Mesenchymal stem cell (in vitro differentiated cells and primary cell): ENCODE measurements at regions not wholly inside any gene's neighbourhood (a gene's known extent, or its start where the extent isn't known, plus 50 kb on each side); places are given as distances from the start of the nearest gene placed in this dataset.
"Not testable (repeated sequence)": the region's sequence is repeated elsewhere in the genome, so short reads cannot be mapped to it uniquely, and the experiment has no call there.

Experiments used
- DNase-seq: peaks from one replicate; pipeline ENCODE4 v3.0.0-alpha.2; 2013
- H2AFZ ChIP-seq: one replicate; pipeline ENCODE4 v1.6.1; 2013; ENCODE audit warnings: low read depth, mild to moderate bottlenecking, control low read depth, inconsistent platforms, low read length, moderate library complexity
- H2AK5ac ChIP-seq: 2 replicates; pipeline ENCODE4 v1.6.1; 2013; ENCODE audit warnings: low read length, moderate library complexity, mild to moderate bottlenecking, inconsistent platforms; ENCODE audit not compliant: severe bottlenecking
- H2BK120ac ChIP-seq: one replicate; pipeline ENCODE4 v1.6.1; 2013; ENCODE audit warnings: low read depth, mild to moderate bottlenecking, inconsistent platforms, low read length, moderate library complexity
- H2BK12ac ChIP-seq, 2 experiments: one replicate each; pipeline ENCODE4 v1.6.1; 2013; ENCODE audit warnings: inconsistent platforms in 2 of 2, low read length in 2 of 2, mild to moderate bottlenecking in 2 of 2, moderate library complexity in 2 of 2, control low read depth in 1 of 2
- H2BK15ac ChIP-seq: one replicate; pipeline ENCODE4 v1.6.1; 2013; ENCODE audit warnings: mild to moderate bottlenecking, low read depth, inconsistent platforms; ENCODE audit not compliant: poor library complexity, severe bottlenecking
- H2BK5ac ChIP-seq: 2 replicates; pipeline ENCODE4 v1.6.1; 2013; ENCODE audit warnings: low read depth, mild to moderate bottlenecking, low read length, control low read depth, inconsistent platforms; ENCODE audit not compliant: poor library complexity, severe bottlenecking
- H3K14ac ChIP-seq, 2 experiments: one replicate each; pipeline ENCODE4 v1.6.1; 2013; ENCODE audit warnings: inconsistent platforms in 2 of 2, low read length in 2 of 2, control low read depth in 1 of 2, mild to moderate bottlenecking in 1 of 2, moderate library complexity in 1 of 2
- H3K18ac ChIP-seq, 2 experiments: one replicate each; pipeline ENCODE4 v1.6.1; 2013; ENCODE audit warnings: inconsistent platforms in 2 of 2, low read length in 2 of 2, control low read depth in 1 of 2, low read depth in 1 of 2, mild to moderate bottlenecking in 1 of 2
- H3K23ac ChIP-seq, 2 experiments: one replicate each; pipeline ENCODE4 v1.6.1; 2013; ENCODE audit warnings: inconsistent platforms in 2 of 2, low read length in 2 of 2, mild to moderate bottlenecking in 2 of 2, moderate library complexity in 2 of 2, control low read depth in 1 of 2
- H3K27ac ChIP-seq: 2 replicates; pipeline ENCODE4 v1.5.1; 2013; ENCODE audit warnings: mild to moderate bottlenecking, moderate library complexity, low read length, control low read depth, inconsistent platforms; ENCODE audit not compliant: poor library complexity, severe bottlenecking
- H3K27me3 ChIP-seq, 2 experiments: 2 replicates each; pipeline versions ENCODE4 v1.6.1 to v1.7.0; 2013; ENCODE audit warnings: low read length in 2 of 2, mild to moderate bottlenecking in 2 of 2, moderate library complexity in 2 of 2, control low read depth in 1 of 2, inconsistent platforms in 1 of 2; ENCODE audit not compliant: control insufficient read depth in 1 of 2, insufficient read depth in 1 of 2
- H3K36me3 ChIP-seq, 2 experiments: 2 replicates each; pipeline versions ENCODE4 v1.6.1 to v1.7.0; 2013; ENCODE audit warnings: low read length in 2 of 2, control low read depth in 1 of 2, inconsistent platforms in 1 of 2, low read depth in 1 of 2, mild to moderate bottlenecking in 1 of 2; ENCODE audit not compliant: insufficient read depth in 2 of 2, control insufficient read depth in 1 of 2
- H3K4ac ChIP-seq, 2 experiments: one replicate each; pipeline ENCODE4 v1.6.1; 2013; ENCODE audit warnings: inconsistent platforms in 2 of 2, low read length in 2 of 2, mild to moderate bottlenecking in 2 of 2, moderate library complexity in 2 of 2, control low read depth in 1 of 2, low read depth in 1 of 2
- H3K4me1 ChIP-seq: 2 replicates; pipeline ENCODE4 v1.6.1; 2013; ENCODE audit warnings: low read depth, low read length, control low read depth; ENCODE audit not compliant: control insufficient read depth, insufficient read depth
- H3K4me2 ChIP-seq: 2 replicates; pipeline ENCODE4 v1.6.1; 2013; ENCODE audit warnings: low read length, mild to moderate bottlenecking, inconsistent platforms; ENCODE audit not compliant: poor library complexity, severe bottlenecking
- H3K4me3 ChIP-seq, 2 experiments: 2 replicates each; pipeline versions ENCODE4 v1.5.1 to v1.7.0; 2013; ENCODE audit warnings: low read length in 2 of 2, mild to moderate bottlenecking in 2 of 2, control low read depth in 1 of 2, low read depth in 1 of 2; ENCODE audit not compliant: insufficient read depth in 1 of 2
- H3K79me1 ChIP-seq: replicated peaks from 2 replicates; pipeline ENCODE4 v1.6.1; 2013; ENCODE audit warnings: mild to moderate bottlenecking, control low read depth, low read length, inconsistent platforms; ENCODE audit not compliant: poor library complexity, severe bottlenecking
- H3K9ac ChIP-seq: 2 replicates; pipeline ENCODE4 v1.7.0; 2013; ENCODE audit warnings: mild to moderate bottlenecking, low read length, moderate library complexity
- H3K9me3 ChIP-seq: 2 replicates; pipeline ENCODE4 v1.7.0; 2013; ENCODE audit warnings: mild to moderate bottlenecking, low read length; ENCODE audit not compliant: control insufficient read depth
- H4K8ac ChIP-seq: one replicate; pipeline ENCODE4 v1.6.1; 2013; ENCODE audit warnings: inconsistent platforms, mild to moderate bottlenecking, low read length, moderate library complexity
- H4K91ac ChIP-seq: one replicate; pipeline ENCODE4 v1.6.1; 2013; ENCODE audit warnings: mild to moderate bottlenecking, low read length, inconsistent platforms
- WGBS: methylation state at CpG from one replicate; pipeline ENCODE4 v1.1.7; 2013; ENCODE audit warnings: mixed read lengths; 5-methylcytosine and 5-hydroxymethylcytosine counted together

- H2BK5ac ChIP-seq = no peak overlapping the region
- H3K36me3 ChIP-seq = no peaks in the 10 kb centered on the region
- H2AK5ac ChIP-seq = no peak overlapping the region
- no peak overlapping the region for H4K91ac ChIP-seq
- H3K18ac ChIP-seq = no peak overlapping the region
- H2BK15ac ChIP-seq = no peak overlapping the region
- no peak overlapping the region for H4K8ac ChIP-seq
- H3K9me3 ChIP-seq = peaks cover 4% of the 10 kb centered on the region
- no peak overlapping the region for H2BK12ac ChIP-seq
- H3K4me2 ChIP-seq = no peak overlapping the region
- no peak for DNase-seq
- no peak overlapping the region for H3K9ac ChIP-seq
- H3K79me1 ChIP-seq = no peaks in the 10 kb centered on the region
- H2BK120ac ChIP-seq = no peak overlapping the region
- no peak overlapping the region for H2AFZ ChIP-seq
- H3K27me3 ChIP-seq = no peaks in the 10 kb centered on the region
- H3K27ac ChIP-seq = no peak overlapping the region
- H3K4ac ChIP-seq = no peak overlapping the region
- H3K4me1 ChIP-seq = no peaks in the 10 kb centered on the region
- no peak overlapping the region for H3K4me3 ChIP-seq
- no peak overlapping the region for H3K23ac ChIP-seq
- no peak overlapping the region for H3K14ac ChIP-seq
These were observed 123.9 kb downstream of the ZMAT3 start for GRCh38 chr3:178947738-178948137.

GRCh38 chr3:178942261-178942660 lies 129.3 kb downstream of the ZMAT3 start:
- H3K9me3 ChIP-seq, H3K4me2 ChIP-seq, H3K79me1 ChIP-seq, H3K27me3 ChIP-seq, H3K4me3 ChIP-seq, H3K27ac ChIP-seq, H2BK15ac ChIP-seq, H2BK12ac ChIP-seq, H3K23ac ChIP-seq, H2BK120ac ChIP-seq, H3K4me1 ChIP-seq, H4K8ac ChIP-seq, H3K9ac ChIP-seq, H4K91ac ChIP-seq, H2AFZ ChIP-seq, H3K36me3 ChIP-seq, H3K4ac ChIP-seq, H2AK5ac ChIP-seq, H3K14ac ChIP-seq, H3K18ac ChIP-seq, H2BK5ac ChIP-seq, DNase-seq: not testable (repeated sequence)
- no CpG with 5 or more reads among the region's 3 CpGs for WGBS

- Histone ChIP-seq H2BK15ac (no peak overlapping the region), H3K79me1 (no peaks in the 10 kb centered on the region), H3K9me3 (peaks cover 23% of the 10 kb centered on the region), H3K23ac (no peak overlapping the region), H3K9ac (no peak overlapping the region), H3K4me1 (no peaks in the 10 kb centered on the region), H3K36me3 (no peaks in the 10 kb centered on the region), H3K4ac (no peak overlapping the region), H2BK5ac (no peak overlapping the region), H2AFZ (no peak overlapping the region), H3K18ac (no peak overlapping the region), H2BK12ac (no peak overlapping the region), H3K4me2 (no peak overlapping the region), H3K27ac (no peak overlapping the region), H2AK5ac (no peak overlapping the region), H4K91ac (no peak overlapping the region), H3K14ac (no peak overlapping the region), H3K4me3 (no peak overlapping the region), H4K8ac (no peak overlapping the region), H2BK120ac (no peak overlapping the region), H3K27me3 (no peaks in the 10 kb centered on the region)
- no peak for DNase-seq
- 59% methylated on average over 2 of the region's 2 CpGs for WGBS
These were observed 141.5 kb downstream of the ZMAT3 start for GRCh38 chr3:178930116-178930515.

- Histone ChIP-seq H3K18ac (no peak overlapping the region), H3K79me1 (peaks cover 3% of the 10 kb centered on the region), H3K4me2 (no peak overlapping the region), H4K8ac (no peak overlapping the region), H2AFZ (no peak overlapping the region), H2BK12ac (no peak overlapping the region), H3K27ac (no peak overlapping the region), H2BK15ac (no peak overlapping the region), H3K14ac (no peak overlapping the region), H3K27me3 (no peaks in the 10 kb centered on the region), H3K9ac (no peak overlapping the region), H2BK5ac (no peak overlapping the region), H3K36me3 (no peaks in the 10 kb centered on the region), H4K91ac (no peak overlapping the region), H3K4me1 (no peaks in the 10 kb centered on the region), H3K23ac (no peak overlapping the region), H3K4ac (no peak overlapping the region), H3K4me3 (no peak overlapping the region), H3K9me3 (peaks cover 26% of the 10 kb centered on the region), H2BK120ac (no peak overlapping the region), H2AK5ac (no peak overlapping the region)
- no peak for DNase-seq
These were observed 155.4 kb downstream of the ZMAT3 start for GRCh38 chr3:178916223-178916622.
